Suppressor macrophage treated with lipopolysaccharide for 1 hour (primary cell): ENCODE measurements at regions not wholly inside any gene's neighbourhood (a gene's known extent, or its start where the extent isn't known, plus 50 kb on each side); places are given as distances from the start of the nearest gene placed in this dataset.
"Not testable (repeated sequence)": the region's sequence is repeated elsewhere in the genome, so short reads cannot be mapped to it uniquely, and the experiment has no call there.

Experiments
- DNase-seq, 3 donors: peaks; one replicate each; pipeline ENCODE4 v3.0.0-alpha.2; 2020 to 2022

DNA sequence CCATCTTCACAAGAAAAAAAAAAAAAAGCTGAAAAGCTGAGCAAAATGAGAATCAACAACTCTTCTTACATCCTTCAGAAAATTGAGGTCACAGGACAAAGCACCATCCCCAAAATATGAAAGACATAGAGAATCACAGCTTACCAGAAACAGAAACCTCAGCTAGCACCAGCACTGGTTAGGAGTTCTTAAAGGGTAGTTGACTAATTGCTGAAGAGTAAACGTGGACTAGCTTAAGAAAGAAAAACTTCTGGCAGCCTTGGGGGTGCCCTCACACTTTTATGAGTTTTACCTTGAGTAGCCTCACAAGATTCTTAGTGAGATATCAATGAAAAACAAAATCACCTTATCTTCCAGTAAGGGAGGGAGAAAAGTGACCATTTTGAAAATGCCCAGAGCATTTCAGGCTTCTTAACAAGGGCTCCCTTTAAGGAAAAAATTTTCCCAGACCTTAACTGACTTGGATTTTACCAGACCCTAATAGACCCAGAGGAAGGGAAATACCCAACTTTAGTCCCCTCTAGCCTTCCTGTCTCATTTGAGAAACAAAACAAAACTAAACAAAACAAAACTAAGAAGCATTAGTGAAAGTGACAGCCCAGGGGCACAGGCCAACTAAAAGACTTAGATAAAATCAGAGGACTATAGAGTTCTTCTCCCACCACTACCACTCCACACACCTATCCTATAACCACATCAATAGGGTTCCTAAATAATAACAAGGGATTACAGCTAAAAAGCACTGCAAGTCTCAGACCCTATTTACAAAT is 888.6 kb downstream of the DIAPH3 start:
- no peak for DNase-seq

DNA sequence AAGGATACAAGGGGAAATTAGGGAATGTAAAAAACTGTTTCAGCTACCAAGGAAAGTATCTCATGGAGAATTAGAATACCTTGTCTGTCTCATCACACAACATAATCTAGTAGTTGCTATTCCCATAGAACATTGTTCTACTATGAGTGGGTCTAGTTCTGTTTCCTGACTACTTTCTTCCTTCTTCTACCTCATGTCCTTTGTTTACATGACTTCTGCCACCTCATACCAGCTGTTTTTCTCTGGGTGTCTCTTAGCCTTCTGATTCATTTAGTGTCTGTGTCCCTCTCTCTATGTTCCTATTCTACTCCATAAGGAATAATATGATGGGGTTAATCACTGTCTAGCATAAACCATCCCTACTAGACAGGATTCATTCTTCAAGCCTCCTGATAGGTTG is 887.3 kb downstream of the DIAPH3 start:
- DNase-seq = no peak

DNA sequence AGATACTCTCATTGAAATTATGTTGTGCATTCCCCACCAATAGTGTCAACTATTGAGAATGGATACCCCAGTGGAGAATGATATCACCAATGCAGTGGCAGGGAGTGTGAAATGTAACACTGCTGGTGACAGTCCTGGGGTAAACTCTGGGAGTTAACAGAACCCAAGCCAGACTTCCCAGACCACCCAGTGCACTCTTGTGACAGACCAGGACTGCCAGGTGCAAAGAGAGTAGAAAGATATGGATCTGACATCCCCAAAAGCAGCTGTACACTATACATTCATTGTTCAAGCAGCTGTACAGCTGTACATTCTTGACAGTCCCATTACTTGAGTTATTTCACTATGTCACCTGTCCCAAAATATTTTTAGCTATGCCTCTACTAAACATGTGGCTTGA is 886.6 kb downstream of the DIAPH3 start:
- no peak for DNase-seq

DNA sequence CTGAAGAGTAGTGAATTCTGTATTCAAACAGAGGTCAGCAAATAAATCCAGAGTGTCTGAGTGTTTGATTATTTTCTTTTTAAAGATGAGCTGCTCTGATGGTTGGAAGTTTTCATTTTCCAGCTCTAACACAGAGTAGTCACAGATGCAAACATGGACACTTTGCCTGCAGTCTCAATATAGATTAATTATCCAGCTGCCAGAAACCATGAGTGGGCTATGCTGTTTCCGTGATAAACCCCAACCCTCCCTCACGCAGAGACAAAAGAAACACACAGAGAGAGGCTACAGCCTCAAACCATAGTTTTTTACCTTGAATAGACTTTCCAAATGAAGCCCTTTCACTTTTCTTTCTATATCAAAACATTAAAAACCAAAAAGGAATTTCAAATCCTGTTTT is 884.7 kb downstream of the DIAPH3 start:
- DNase-seq = no peak

DNA sequence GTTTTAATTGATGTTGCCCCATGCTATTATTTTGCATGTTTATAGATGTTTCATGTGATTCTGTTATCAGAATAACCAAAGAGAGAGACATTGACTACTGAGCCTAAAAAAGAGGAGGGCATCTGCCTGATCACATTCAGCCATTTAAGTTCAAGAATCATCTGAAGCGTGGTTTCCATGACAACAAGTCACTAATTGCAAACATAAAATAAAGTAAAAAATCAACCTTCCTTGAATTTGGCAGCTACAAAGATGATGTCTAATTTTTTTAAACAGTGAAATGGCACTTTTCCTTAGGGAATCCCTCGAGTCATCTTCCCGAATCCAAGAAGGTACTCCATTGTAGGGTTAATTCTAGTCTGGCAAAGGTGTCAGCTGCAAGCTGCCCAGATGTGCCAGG is 884.2 kb downstream of the DIAPH3 start:
- DNase-seq = no peak

DNA sequence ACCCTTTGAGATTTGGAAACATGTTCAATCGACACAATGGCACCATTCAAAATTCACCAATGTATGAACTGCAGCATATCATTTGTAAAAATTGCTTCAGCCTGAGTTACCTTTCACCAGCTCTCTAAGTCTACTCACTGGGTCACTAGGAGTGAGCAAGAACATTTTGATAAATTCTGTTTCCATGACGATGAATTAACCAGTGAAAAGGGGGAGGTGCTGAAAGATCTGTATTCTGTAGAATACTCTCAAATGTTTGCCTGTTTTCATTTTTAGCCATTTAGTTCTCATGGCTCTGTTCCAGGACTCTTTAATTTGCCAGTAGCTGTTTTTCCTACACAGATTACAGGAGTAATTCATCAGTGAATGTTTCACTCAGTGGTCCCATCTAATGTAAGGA is 883.4 kb downstream of the DIAPH3 start:
- no peak for DNase-seq

DNA sequence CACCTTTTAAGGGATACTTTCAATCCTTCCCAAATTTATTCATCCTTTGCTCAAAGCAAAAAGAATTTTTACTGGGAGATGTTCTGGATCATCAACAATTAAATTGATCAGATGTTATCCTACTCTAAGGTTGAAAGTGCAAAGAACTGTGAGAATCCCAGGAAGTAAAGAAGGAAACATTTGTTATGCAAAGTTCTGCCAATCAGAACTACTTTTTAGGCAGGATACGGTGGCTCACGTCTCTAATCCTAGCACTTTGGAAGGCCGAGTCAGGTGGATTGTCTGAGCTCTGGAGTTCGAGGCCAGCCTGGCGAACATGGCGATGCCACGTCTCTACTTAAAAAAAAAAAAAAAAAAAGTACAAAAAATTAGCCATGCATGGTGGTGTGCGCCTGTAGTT is 882.3 kb downstream of the DIAPH3 start:
- DNase-seq = no peak

DNA sequence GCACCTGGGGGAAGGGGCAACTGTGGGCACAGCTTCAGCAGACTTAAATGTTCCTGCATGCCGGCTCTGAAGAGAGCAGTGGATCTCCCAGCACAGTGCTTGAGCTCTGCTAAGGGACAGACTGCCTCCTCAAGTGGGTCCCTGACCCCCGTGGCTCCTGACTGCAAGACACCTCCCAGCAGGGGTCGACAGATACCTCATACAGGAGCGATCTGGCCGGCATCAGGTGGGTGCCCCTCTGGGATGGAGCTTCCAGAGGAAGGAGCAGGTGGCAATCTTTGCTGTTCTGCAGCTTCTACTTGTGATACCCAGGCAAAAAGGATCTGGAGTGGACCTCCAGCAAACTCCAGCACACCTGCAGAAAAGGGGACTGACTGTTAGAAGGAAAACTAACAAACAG is 871.5 kb downstream of the DIAPH3 start:
- not testable (repeated sequence) for DNase-seq

DNA sequence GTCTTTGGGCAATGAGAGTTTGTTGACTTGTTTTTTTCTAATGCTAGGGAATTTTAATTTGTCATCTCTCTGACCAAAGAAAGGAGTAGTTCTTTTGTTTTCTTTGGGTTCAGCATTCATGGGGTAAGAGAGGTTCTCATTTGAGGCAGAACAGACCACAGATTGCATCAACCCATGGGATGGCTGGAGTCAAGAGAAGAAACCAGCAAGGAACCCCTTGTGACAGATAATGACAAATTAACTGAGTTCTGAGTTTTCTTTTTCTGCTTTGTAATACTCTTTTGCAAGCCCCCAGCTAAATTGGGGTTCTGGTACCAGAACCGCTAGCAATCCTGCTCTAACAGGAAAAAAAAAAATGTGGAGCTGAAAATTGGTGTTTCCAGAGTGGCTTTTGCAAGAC is 864.1 kb downstream of the DIAPH3 start:
- no peak for DNase-seq

DNA sequence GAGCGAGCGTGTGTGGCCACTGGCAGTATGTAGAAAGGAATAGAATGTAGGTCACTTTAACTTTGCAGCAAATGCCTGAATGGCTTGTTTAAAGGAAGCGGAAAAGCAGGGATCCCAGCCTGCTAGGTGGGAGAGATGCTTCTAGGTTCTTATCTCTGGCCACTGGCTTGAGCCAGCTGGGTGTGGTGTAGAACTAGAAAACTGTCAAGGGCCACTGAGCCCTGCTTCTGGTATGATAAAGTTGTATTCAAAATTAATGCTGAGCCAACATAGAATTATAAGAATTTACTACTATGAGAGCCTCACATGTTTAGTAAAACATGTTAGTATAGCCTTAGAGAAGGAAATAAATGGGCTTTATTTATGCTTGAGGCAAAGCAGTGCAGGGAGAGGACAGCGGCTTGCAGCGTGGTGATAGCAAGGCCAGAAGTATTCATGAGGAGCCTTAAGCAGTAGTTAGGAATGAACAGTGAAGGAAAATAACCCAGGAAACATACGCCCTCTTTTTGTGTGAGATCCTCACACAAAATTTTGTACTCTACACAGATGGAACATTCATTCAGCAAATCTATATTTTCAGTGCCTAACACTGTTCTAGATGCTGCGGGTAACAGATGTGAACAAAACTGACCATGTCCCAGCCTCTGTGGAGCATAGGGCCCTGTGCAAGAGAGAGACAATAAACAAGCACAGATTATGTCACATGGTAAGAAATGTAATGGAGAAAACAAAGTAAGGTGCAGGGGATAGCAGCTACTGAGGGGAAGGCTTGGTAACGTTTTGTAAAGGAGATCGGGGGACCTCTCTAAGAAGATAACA is 863.2 kb downstream of the DIAPH3 start:
- DNase-seq = no peak

DNA sequence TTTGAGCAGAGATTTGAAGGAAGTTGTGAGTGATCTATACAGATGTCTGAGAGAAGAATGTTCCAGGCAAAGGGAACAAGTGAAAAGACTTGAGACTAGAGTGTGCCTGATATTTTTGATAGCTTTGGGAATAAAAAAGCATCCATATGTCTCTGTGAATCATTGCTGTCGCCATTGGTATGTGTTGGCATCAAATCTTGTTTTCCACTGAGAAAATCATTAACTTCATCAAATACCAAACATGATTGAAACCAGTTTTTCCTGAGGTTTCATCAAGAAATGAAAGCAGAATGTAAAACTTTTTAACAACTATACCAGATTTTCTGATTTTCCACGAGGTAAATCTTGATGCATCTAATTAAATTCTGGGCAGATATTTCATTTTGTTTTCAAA is 862.6 kb downstream of the DIAPH3 start:
- DNase-seq = no peak

DNA sequence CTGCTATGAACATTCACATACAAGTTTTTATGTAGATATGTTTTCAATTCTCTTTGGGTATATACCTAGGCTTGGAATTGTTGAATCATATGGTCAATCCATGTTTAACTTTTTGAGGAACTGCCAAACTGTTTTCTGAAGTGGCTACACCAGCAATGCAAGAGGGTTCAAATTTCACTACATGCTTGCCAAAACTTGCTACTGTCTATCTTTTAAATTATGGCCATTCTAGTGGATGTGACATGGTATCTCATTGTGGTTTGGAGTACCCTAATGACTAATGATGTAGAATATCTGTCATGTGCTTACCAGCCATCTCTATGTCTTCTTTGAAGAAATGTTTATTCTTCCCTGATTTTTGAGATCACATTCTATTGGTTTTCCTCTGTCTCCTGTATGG is 860.3 kb downstream of the DIAPH3 start:
- no peak for DNase-seq

DNA sequence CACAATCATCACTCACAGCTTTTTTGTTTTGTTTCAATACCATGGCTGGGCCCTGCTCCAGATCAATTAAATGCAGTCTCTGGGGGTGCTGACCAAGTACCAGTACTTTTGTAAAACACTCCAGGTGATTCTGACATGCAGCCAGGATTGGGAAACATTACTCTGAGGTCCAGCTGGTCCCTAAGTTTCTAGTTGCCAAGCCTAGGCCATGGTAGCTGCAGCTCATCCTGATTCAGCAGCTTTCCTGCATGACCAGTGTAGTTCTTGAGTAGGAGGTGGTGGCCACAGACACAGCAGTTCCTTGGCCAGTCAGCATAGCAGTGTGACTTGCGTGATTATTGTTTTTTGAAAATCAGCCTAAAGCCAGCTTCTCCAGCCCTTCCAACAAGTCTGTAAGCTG is 859.1 kb downstream of the DIAPH3 start:
- no peak for DNase-seq

DNA sequence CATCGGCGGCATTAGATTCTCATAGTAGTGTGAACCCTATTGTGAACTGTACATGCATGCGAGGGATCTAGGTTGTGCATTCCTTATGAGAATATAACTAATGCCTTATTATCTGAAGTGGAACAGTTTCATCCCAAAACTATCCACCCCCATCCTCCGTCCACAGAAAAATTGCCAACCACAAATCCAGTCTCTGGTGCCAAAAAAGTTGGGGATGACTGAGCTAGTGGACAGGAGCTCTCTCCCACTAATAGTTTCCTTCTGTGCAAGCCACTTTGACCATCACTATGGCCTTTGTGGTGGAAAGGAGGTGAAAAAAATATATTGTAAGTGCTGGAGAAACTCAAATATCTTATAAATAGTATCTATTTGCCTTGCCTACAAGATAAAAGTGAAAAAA is 857.8 kb downstream of the DIAPH3 start:
- no peak for DNase-seq

DNA sequence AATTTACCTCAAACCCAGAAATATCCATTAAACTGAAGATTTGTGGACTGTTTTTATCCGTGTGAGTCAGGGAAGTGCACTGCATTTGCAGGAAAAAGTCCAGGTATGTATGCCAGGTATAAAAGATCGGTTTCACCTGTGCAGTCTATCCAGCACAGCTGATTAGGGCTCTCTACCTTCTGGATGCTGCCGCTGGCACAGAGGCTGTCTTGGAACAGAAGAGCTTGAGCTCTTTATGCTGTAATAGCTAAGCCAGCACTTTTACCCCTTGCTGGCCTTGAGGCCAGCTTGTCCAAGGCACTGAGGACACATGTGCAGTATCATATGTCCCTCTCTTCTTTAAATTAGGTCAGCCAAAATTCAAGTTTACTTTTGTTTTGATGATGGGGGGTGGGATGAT is 851.0 kb downstream of the DIAPH3 start:
- DNase-seq = no peak

DNA sequence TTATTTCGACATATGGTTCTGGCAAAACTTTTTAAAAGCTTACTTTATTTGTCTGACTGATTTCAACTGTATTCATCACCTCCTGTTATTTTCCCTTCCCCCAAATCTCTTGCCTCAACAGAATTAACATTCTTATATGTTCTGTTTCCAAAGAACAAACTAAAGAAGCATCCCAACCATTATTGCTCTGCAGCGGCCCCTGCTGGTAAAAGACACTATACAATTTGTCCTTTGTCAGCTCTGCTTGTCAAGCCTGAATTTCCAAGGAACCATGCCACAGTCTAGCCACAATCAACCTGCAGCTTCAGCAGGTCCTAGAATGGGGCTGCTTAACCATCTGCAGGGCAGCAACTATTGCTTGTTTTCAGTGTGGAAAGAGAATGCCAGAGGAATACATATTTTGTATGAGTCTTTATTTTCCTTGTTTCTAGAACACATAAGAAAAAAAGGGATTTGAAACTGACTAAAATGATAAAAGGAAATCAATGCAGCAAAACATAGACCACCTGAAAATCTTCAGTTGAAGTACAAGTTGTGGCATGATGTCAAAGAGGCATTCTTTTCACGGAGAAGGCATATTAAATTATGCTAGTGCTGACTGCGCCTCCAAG is 845.3 kb downstream of the DIAPH3 start:
- DNase-seq = peak; percentile 75 to 80 (median 77)

DNA sequence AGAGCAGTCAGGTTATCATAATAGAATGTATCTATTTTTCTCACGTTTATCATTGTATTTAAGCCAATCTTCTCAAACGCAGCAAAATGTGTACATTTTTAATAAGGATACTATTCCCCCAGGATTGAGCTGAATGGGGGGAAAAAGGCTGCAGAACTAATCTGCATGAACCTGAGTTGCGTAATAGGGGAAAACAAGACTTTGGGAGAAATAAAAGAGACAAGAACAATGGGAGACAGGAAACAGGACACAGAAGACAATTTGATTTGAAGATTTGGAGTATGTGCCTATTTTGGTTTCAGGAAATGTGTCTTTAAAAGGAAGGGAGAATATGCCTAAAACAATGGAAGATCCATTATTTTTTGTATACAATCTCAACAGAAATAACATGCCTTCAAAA is 844.5 kb downstream of the DIAPH3 start:
- DNase-seq = no peak

DNA sequence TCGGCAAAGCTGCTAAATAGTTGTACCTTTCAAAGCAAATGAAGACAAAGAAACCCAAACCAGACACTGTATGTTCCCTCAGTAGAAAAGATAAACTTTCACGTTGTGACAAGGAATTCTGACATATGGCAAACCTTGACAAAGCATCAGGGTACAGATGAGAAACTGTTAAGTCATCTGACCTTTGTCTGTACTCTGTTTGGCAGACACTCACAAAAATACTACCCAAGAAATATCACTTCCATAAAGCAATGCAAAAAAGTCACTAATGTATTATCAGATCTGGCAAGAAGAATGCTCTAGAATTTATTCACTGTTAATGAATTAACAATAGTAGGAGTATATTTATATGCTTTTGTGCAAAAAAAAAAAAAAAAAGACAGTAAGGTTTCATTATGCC is 843.7 kb downstream of the DIAPH3 start:
- no peak for DNase-seq

DNA sequence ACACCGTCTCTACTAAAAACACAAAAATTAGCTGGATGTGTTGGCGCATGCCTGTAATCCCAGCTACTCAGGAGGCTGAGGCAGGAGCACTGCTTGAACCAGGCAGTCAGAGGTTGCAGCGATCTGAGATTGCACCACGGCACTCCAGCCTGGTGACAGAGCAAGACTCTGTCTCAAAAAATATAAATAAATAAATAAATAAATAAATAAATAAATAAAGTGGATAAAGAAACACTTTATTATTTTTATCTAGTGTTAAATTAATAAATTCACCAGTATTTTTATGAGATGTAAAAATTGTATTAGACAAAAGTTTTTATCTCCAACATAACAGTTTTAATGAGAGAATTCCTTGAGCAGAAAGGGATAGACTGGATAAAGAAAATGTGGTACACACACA is 839.3 kb downstream of the DIAPH3 start:
- DNase-seq = not testable (repeated sequence)

DNA sequence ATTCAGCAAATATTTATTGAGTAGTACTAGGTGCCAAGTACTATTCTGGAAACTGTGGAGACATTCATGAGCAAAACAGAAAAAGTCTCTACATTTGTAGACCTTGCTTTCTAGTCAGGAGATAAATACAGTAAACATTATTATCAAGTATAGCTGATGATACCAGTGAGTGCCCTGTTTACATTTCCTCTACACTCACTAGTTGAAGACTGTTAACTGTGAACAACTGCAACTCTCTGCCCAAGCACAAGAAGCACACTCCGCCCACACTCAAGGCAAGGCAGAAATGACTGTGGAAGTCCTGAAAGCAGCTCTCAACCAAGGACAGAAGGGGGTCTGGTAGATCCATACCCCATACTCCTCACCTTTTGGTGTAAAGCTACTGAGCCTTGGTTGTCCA is 837.0 kb downstream of the DIAPH3 start:
- no peak for DNase-seq

DNA sequence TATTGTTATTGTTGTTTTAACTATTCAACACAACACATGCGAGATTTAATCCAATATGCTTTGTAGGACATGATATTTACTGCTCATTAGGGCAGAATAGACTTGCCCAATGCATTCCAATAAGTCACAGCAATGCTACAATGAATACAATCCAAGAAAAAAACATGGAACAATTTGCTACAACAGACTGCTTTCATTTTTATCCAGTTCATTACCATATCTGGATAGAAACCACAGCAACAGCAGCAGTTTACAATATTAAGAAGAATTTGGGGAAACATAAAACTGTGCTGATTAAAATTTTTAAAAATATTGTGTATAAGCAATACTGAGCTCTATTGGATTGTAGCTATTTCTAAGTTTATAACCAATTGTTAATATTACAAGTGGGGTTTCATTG is 833.0 kb downstream of the DIAPH3 start:
- no peak for DNase-seq

DNA sequence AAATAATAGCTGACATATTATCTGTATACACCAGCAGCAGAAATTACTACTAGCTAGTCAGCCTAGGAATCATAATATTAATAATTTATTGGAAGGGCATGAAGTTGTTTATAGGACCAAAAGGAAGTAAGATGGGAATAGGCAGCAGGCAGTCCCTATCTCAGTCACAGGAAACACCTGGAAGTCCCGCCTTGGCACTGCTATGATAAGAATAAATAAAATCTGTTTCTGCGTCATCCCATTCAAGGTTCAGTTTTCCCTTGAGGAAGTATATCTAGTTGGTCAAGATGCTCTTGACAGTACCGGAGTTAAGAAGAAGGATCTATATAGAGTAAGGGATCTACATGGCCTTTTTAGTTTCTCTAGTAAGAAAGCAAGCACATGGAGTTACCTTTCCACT is 830.8 kb downstream of the DIAPH3 start:
- DNase-seq = no peak

DNA sequence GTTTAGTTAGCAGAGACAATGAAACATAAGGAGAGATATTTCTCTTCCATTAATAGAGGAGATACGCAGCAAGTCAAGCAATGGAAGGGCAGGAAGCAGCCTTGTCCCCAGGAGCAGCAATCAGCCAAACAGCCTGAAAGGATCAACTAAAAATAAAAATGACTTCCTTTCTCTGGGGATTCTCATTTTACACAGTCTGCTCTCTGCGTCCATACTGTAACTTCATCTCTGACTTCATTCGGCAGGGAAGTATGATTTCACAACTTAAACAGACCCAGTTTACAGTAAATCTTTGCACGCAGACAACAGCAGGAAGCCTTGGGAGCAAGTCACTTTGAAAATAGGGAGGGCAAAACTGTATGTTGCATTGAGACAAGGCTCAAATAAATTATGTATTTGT is 826.7 kb downstream of the DIAPH3 start:
- DNase-seq = peak; percentile 50 to 81 (median 72)

DNA sequence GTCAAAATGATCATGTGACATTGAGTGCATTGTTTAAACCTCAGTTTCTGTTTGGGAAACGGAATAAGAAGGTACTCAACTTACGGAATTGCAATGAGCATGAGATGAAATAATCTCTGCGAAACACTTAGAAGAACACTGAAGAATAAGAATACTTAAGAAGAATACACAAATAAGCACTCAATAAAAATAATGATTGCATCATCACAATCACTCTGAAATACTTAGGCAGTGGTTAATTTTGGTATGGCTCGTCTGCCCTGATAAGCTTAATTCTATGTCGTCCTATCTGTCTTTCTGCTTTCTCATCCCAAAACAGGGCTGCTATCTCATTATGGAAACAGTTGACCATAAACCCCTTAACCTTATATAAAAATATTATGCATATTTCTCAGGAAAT is 823.6 kb downstream of the DIAPH3 start:
- no peak for DNase-seq
